ENCODE measurements at regions not wholly inside any gene's neighbourhood (a gene's known extent, or its start where the extent isn't known, plus 50 kb on each side); places are given as distances from the start of the nearest gene placed in this dataset.
"Not testable (repeated sequence)": the region's sequence is repeated elsewhere in the genome, so short reads cannot be mapped to it uniquely, and the experiment has no call there.

GRCh38 chr7:130849604-130850003 is 115.6 kb upstream of the KLF14 start:
- DNase-seq: no peak

- no peak for DNase-seq
Measured at GRCh38 chr7:130850956-130851355, 116.9 kb upstream of the KLF14 start.

GRCh38 chr7:130852867-130853266 is 118.9 kb upstream of the KLF14 start:
- no peak for DNase-seq

GRCh38 chr7:130853503-130854279 is 119.7 kb upstream of the KLF14 start:
- DNase-seq: no peak

GRCh38 chr7:130854481-130854880 is 120.5 kb upstream of the KLF14 start:
- DNase-seq: no peak

GRCh38 chr7:130856866-130857265 is 122.9 kb upstream of the KLF14 start:
- no peak for DNase-seq

- DNase-seq: not testable (repeated sequence)
Measured at GRCh38 chr7:130860832-130861231, 126.8 kb upstream of the KLF14 start.

GRCh38 chr7:130865408-130866236 is 131.6 kb upstream of the KLF14 start:
- DNase-seq: no peak

GRCh38 chr7:130867039-130867438 is 133.0 kb upstream of the KLF14 start:
- no peak for DNase-seq

- no peak for DNase-seq
Measured at GRCh38 chr7:130867581-130868136, 133.7 kb upstream of the KLF14 start.

GRCh38 chr7:130868139-130868538 is 134.1 kb upstream of the KLF14 start:
- no peak for DNase-seq

- no peak for DNase-seq
Measured at GRCh38 chr7:130869918-130870317, 135.9 kb upstream of the KLF14 start.

GRCh38 chr7:130872341-130872740 is 138.3 kb upstream of the KLF14 start:
- DNase-seq: no peak

- DNase-seq: no peak
Measured at GRCh38 chr7:130872756-130873448, 138.9 kb upstream of the KLF14 start.

GRCh38 chr7:130874071-130874915 is 140.3 kb upstream of the KLF14 start:
- DNase-seq: no peak

GRCh38 chr7:130875265-130875741 is 141.3 kb upstream of the KLF14 start:
- DNase-seq: no peak

GRCh38 chr7:130875901-130876300 is 141.9 kb upstream of the KLF14 start:
- DNase-seq: no peak

- DNase-seq: no peak
Measured at GRCh38 chr7:130877236-130877990, 143.4 kb upstream of the KLF14 start.

- DNase-seq: no peak
Measured at GRCh38 chr7:130877991-130878305, 143.9 kb upstream of the KLF14 start.

- DNase-seq: no peak
Measured at GRCh38 chr7:130878785-130879184, 144.8 kb upstream of the KLF14 start.

GRCh38 chr7:130879191-130879590 is 145.2 kb upstream of the KLF14 start:
- DNase-seq: no peak

Measured in activated gamma-delta T cell (primary cell).